ENCODE measurements at regions not wholly inside any gene's neighbourhood (a gene's known extent, or its start where the extent isn't known, plus 50 kb on each side); places are given as distances from the start of the nearest gene placed in this dataset.
"Not testable (repeated sequence)": the region's sequence is repeated elsewhere in the genome, so short reads cannot be mapped to it uniquely, and the experiment has no call there.

GRCh38 chr1:34366875-34367624 lies 190.3 kb downstream of the C1orf94 start:
- Histone ChIP-seq H3K36me3 (replicated peaks; ENCODE audit: low read depth, low read length) (peaks cover 11% of the 10 kb centered on the region), H3K27me3 (ENCODE audit: low read depth, low read length) (no peaks in the 10 kb centered on the region), H3K79me2 (ENCODE audit: low read length) (no peaks in the 10 kb centered on the region), H3K27ac (ENCODE audit: low read length) (peak overlapping the region; percentile 53), H2AFZ (ENCODE audit: low read depth, low read length) (peak overlapping the region; percentile 46; the same call in 1 of the 2 replicates), H3K9ac (ENCODE audit: low read length) (peak overlapping the region; percentile 41; the same call in 1 of the 2 replicates), H3K9me3 (ENCODE audit: insufficient read depth, low read length) (peaks cover 6% of the 10 kb centered on the region), H3K4me2 (ENCODE audit: low read length) (peak overlapping the region; percentile 56), H3K4me3 (ENCODE audit: low read length) (peak overlapping the region; percentile 33; the same call in 1 of the 2 replicates), H3K4me1 (ENCODE audit: low read length) (peaks cover 54% of the 10 kb centered on the region), H4K20me1 (ENCODE audit: insufficient read depth, low read length) (no peaks in the 10 kb centered on the region)
- TF ChIP-seq, protein P1, sequence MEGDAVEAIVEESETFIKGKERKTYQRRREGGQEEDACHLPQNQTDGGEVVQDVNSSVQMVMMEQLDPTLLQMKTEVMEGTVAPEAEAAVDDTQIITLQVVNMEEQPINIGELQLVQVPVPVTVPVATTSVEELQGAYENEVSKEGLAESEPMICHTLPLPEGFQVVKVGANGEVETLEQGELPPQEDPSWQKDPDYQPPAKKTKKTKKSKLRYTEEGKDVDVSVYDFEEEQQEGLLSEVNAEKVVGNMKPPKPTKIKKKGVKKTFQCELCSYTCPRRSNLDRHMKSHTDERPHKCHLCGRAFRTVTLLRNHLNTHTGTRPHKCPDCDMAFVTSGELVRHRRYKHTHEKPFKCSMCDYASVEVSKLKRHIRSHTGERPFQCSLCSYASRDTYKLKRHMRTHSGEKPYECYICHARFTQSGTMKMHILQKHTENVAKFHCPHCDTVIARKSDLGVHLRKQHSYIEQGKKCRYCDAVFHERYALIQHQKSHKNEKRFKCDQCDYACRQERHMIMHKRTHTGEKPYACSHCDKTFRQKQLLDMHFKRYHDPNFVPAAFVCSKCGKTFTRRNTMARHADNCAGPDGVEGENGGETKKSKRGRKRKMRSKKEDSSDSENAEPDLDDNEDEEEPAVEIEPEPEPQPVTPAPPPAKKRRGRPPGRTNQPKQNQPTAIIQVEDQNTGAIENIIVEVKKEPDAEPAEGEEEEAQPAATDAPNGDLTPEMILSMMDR (IDR thresholded peaks at IDR 0.05; ENCODE audit: low read depth, low read length) = no peak
- no peak for TF ChIP-seq EZH2phosphoT487 (IDR thresholded peaks at IDR 0.05; ENCODE audit: low read depth)

DNA sequence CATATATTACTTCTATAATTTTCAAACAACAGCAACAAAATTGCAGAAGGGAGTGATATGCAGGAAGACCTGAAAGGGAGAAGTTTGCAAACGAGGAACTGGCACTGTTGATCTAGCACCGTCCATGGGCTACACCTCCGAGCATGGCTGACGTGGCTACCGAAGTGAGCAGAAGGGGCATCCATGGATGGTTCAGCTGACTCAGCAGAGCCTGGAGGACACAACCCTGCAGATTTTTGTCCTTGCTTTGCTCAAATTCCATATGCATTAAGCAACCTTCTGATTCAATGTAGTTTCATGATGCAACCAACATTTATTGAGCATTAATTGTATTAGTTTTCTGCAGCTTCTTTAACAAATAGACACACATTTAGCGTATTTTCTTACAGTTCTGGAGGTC lies 191.2 kb downstream of the C1orf94 start:
- Histone ChIP-seq H3K27ac (ENCODE audit: low read length) (no peak overlapping the region), H3K4me1 (ENCODE audit: low read length) (peaks cover 45% of the 10 kb centered on the region), H3K4me3 (ENCODE audit: low read length) (no peak overlapping the region), H3K79me2 (ENCODE audit: low read length) (no peaks in the 10 kb centered on the region), H3K9me3 (ENCODE audit: insufficient read depth, low read length) (peaks cover 6% of the 10 kb centered on the region), H2AFZ (ENCODE audit: low read depth, low read length) (no peak overlapping the region), H3K36me3 (replicated peaks; ENCODE audit: low read depth, low read length) (peaks cover 11% of the 10 kb centered on the region), H3K9ac (ENCODE audit: low read length) (no peak overlapping the region), H3K27me3 (ENCODE audit: low read depth, low read length) (no peaks in the 10 kb centered on the region), H3K4me2 (ENCODE audit: low read length) (peak overlapping the region; percentile 56), H4K20me1 (ENCODE audit: insufficient read depth, low read length) (no peaks in the 10 kb centered on the region)
- TF ChIP-seq, protein P1 (IDR thresholded peaks at IDR 0.05; ENCODE audit: low read depth, low read length) = no peak
- no peak for TF ChIP-seq EZH2phosphoT487 (IDR thresholded peaks at IDR 0.05; ENCODE audit: low read depth)

GRCh38 chr1:34369701-34370455 lies 193.2 kb downstream of the C1orf94 start:
- no peak overlapping the region for H3K9ac ChIP-seq (ENCODE audit: low read length)
- no peak overlapping the region for H2AFZ ChIP-seq (ENCODE audit: low read depth, low read length)
- no peak overlapping the region for H3K27ac ChIP-seq (ENCODE audit: low read length)
- H4K20me1 ChIP-seq (ENCODE audit: insufficient read depth, low read length) = no peaks in the 10 kb centered on the region
- H3K36me3 ChIP-seq (replicated peaks; ENCODE audit: low read depth, low read length) = peaks cover 5% of the 10 kb centered on the region
- H3K4me2 ChIP-seq (ENCODE audit: low read length) = no peak overlapping the region
- no peak overlapping the region for H3K4me3 ChIP-seq (ENCODE audit: low read length)
- peaks cover 6% of the 10 kb centered on the region for H3K9me3 ChIP-seq (ENCODE audit: insufficient read depth, low read length)
- no peaks in the 10 kb centered on the region for H3K79me2 ChIP-seq (ENCODE audit: low read length)
- TF ChIP-seq, protein P1 (IDR thresholded peaks at IDR 0.05; ENCODE audit: low read depth, low read length) = no peak
- TF ChIP-seq EZH2phosphoT487 (IDR thresholded peaks at IDR 0.05; ENCODE audit: low read depth) = no peak
- H3K27me3 ChIP-seq (ENCODE audit: low read depth, low read length) = no peaks in the 10 kb centered on the region
- H3K4me1 ChIP-seq (ENCODE audit: low read length) = peaks cover 28% of the 10 kb centered on the region

- Histone ChIP-seq H3K27me3 (ENCODE audit: low read depth, low read length) (no peaks in the 10 kb centered on the region), H3K4me2 (ENCODE audit: low read length) (no peak overlapping the region), H3K79me2 (ENCODE audit: low read length) (no peaks in the 10 kb centered on the region), H3K4me3 (ENCODE audit: low read length) (no peak overlapping the region), H2AFZ (ENCODE audit: low read depth, low read length) (no peak overlapping the region), H3K4me1 (ENCODE audit: low read length) (peaks cover 25% of the 10 kb centered on the region), H3K27ac (ENCODE audit: low read length) (no peak overlapping the region), H4K20me1 (ENCODE audit: insufficient read depth, low read length) (no peaks in the 10 kb centered on the region), H3K36me3 (replicated peaks; ENCODE audit: low read depth, low read length) (no peaks in the 10 kb centered on the region), H3K9ac (ENCODE audit: low read length) (no peak overlapping the region), H3K9me3 (ENCODE audit: insufficient read depth, low read length) (no peaks in the 10 kb centered on the region)
- TF ChIP-seq EZH2phosphoT487 (IDR thresholded peaks at IDR 0.05; ENCODE audit: low read depth) = no peak
- TF ChIP-seq, protein P1 (IDR thresholded peaks at IDR 0.05; ENCODE audit: low read depth, low read length) = no peak
Measured at GRCh38 chr1:34370748-34371147, 194.0 kb downstream of the C1orf94 start.

- not testable (repeated sequence) for H3K79me2 ChIP-seq (ENCODE audit: low read length); H3K9me3 ChIP-seq (ENCODE audit: insufficient read depth, low read length); H3K27ac ChIP-seq (ENCODE audit: low read length); H3K36me3 ChIP-seq (replicated peaks; ENCODE audit: low read depth, low read length); H2AFZ ChIP-seq (ENCODE audit: low read depth, low read length); H4K20me1 ChIP-seq (ENCODE audit: insufficient read depth, low read length); H3K27me3 ChIP-seq (ENCODE audit: low read depth, low read length); H3K9ac ChIP-seq (ENCODE audit: low read length); H3K4me3 ChIP-seq (ENCODE audit: low read length); H3K4me2 ChIP-seq (ENCODE audit: low read length)
- H3K4me1 ChIP-seq (ENCODE audit: low read length) = peaks cover 21% of the 10 kb centered on the region
Measured at GRCh38 chr1:34371179-34371578, 194.5 kb downstream of the C1orf94 start.

Measured in OCI-LY3 (cell line).